RWPE1 (cell line): ENCODE measurements at regions not wholly inside any gene's neighbourhood (a gene's known extent, or its start where the extent isn't known, plus 50 kb on each side); places are given as distances from the start of the nearest gene placed in this dataset.

ENCODE experiments used
- CTCF ChIA-PET: fragments of 350-600 bp; sonication (Branson Sonifier 250); formaldehyde crosslinking; extraction: SDS; loops from one replicate; lab custom pipeline; 2021; lab: Yijun Ruan, JAX
- POLR2A ChIA-PET: fragments of 400-600 bp; formaldehyde crosslinking; extraction: SDS; loops from one replicate; lab custom pipeline; 2020; ENCODE audit warnings: antibody characterized with exemption; ENCODE audit not compliant: low non-redundant PET; lab: Yijun Ruan, JAX
- DNase-seq: peaks from one replicate; pipeline ENCODE4 v3.0.0; 2012; ENCODE audit warnings: low spot score
- H3K27ac ChIP-seq: fragments of 450-650 bp; 2 replicates; pipeline ENCODE4 v1.5.1; 2017
- CTCF ChIP-seq: fragments of 450-650 bp; conservative IDR thresholded peaks from 2 replicates; pipeline ENCODE4 v1.5.1; 2017; ENCODE audit warnings: low read depth, mild to moderate bottlenecking

- CTCF ChIA-PET: no interaction called here
Observed at GRCh38 chr5:19044311-19044710, 943.7 kb downstream of the CDH18 start.

GRCh38 chr5:19044931-19045695 is 942.9 kb downstream of the CDH18 start:
- no peak for DNase-seq
- CTCF ChIA-PET: interaction anchor here (0.6 kb wide), 1 partner anchor 76 kb away, joined by 3 read pairs; no protein-coding TSS in a partner anchor
- no peak overlapping the region for H3K27ac ChIP-seq
- POLR2A ChIA-PET: no interaction called here
- TF ChIP-seq CTCF: no peak

More at GRCh38 chr5:19044311-19044710, 943.7 kb downstream of the CDH18 start:
- no peak overlapping the region for H3K27ac ChIP-seq
- TF ChIP-seq CTCF: no peak
- no peak for DNase-seq
- POLR2A ChIA-PET: no interaction called here

GRCh38 chr5:19047277-19047676 is 940.7 kb downstream of the CDH18 start:
- POLR2A ChIA-PET: no interaction called here
- DNase-seq: no peak

GRCh38 chr5:19048726-19049125 is 939.3 kb downstream of the CDH18 start:
- POLR2A ChIA-PET: no interaction called here
- no peak overlapping the region for H3K27ac ChIP-seq
- CTCF ChIA-PET: interaction anchor here (0.8 kb wide), 1 partner anchor 23 kb away, joined by 4 read pairs; no protein-coding TSS in a partner anchor
- TF ChIP-seq CTCF: no peak
- no peak for DNase-seq

More at GRCh38 chr5:19047277-19047676, 940.7 kb downstream of the CDH18 start:
- CTCF ChIA-PET: no interaction called here
- H3K27ac ChIP-seq: no peak overlapping the region
- TF ChIP-seq CTCF: no peak

GRCh38 chr5:19058216-19058615 is 929.8 kb downstream of the CDH18 start:
- POLR2A ChIA-PET: no interaction called here
- no peak for DNase-seq
- TF ChIP-seq CTCF: no peak
- CTCF ChIA-PET: no interaction called here
- H3K27ac ChIP-seq: no peak overlapping the region

- H3K27ac ChIP-seq: no peak overlapping the region
- TF ChIP-seq CTCF: no peak
- no peak for DNase-seq
- CTCF ChIA-PET: interaction anchor here (0.6 kb wide), 1 partner anchor 21 kb away, joined by 5 read pairs; no protein-coding TSS in a partner anchor
- POLR2A ChIA-PET: no interaction called here
Observed at GRCh38 chr5:19064094-19064493, 923.9 kb downstream of the CDH18 start.
